OCI-LY3 (cell line): ENCODE measurements at regions not wholly inside any gene's neighbourhood (a gene's known extent, or its start where the extent isn't known, plus 50 kb on each side); places are given as distances from the start of the nearest gene placed in this dataset.

Experiments used
- H2AFZ ChIP-seq: fragments of 200-600, 300-600 bp; shearing (Covaris generic); 2 replicates; pipeline ENCODE4 v1.6.0; 2014; ENCODE audit warnings: antibody characterized with exemption, low read depth, low read length
- H3K27ac ChIP-seq: fragments of 200-600, 300-600 bp; sonication (generic); 2 replicates; pipeline ENCODE4 v1.5.1; 2014; ENCODE audit warnings: mild to moderate bottlenecking, low read length, moderate library complexity, mixed read lengths
- H3K27me3 ChIP-seq: fragments of 200-600, 300-600 bp; sonication (generic); 2 replicates; pipeline ENCODE4 v1.6.1; 2014; ENCODE audit warnings: low read depth, low read length, mixed read lengths
- H3K36me3 ChIP-seq: fragments of 200-600, 300-600 bp; sonication (generic); replicated peaks from 2 replicates; pipeline ENCODE3; 2014; ENCODE audit warnings: low read depth, low read length, mixed read lengths
- H3K4me1 ChIP-seq: fragments of 300-600, 200-600 bp; sonication (generic); 2 replicates; pipeline ENCODE4 v1.6.1; 2014; ENCODE audit warnings: low read length, mixed read lengths
- H3K4me2 ChIP-seq: fragments of 200-600, 300-600 bp; sonication (generic); 2 replicates; pipeline ENCODE4 v1.6.1; 2014; ENCODE audit warnings: low read length, mixed read lengths
- H3K4me3 ChIP-seq: fragments of 300-600, 200-600 bp; sonication (generic); 2 replicates; pipeline ENCODE4 v1.5.1; 2014; ENCODE audit warnings: antibody characterized with exemption, mild to moderate bottlenecking, low read length, moderate library complexity
- H3K79me2 ChIP-seq: fragments of 300-600, 200-600 bp; shearing (Covaris generic); 2 replicates; pipeline ENCODE4 v1.6.1; 2014; ENCODE audit warnings: mild to moderate bottlenecking, low read length, mixed read lengths
- H3K9ac ChIP-seq: fragments of 300-600, 200-600 bp; shearing (Covaris generic); 2 replicates; pipeline ENCODE4 v1.6.0; 2014; ENCODE audit warnings: mild to moderate bottlenecking, low read length, moderate library complexity
- H3K9me3 ChIP-seq: fragments of 200-600, 300-600 bp; shearing (Covaris generic); 2 replicates; pipeline ENCODE4 v1.6.1; 2014; ENCODE audit warnings: low read length, mixed read lengths; ENCODE audit not compliant: insufficient read depth
- H4K20me1 ChIP-seq: fragments of 200-600, 300-600 bp; sonication (generic); 2 replicates; pipeline ENCODE4 v1.6.1; 2016; ENCODE audit warnings: low read length, mixed read lengths; ENCODE audit not compliant: insufficient read depth
- CTCF ChIP-seq: fragments of 200-600, 300-600 bp; sonication (generic); IDR thresholded peaks from 2 replicates; pipeline ENCODE4 v1.5.1; 2014; ENCODE audit warnings: antibody characterized with exemption, low read length, low read depth
- EZH2phosphoT487 ChIP-seq: fragments of 200-600 bp; shearing (Covaris generic); IDR thresholded peaks from 2 replicates; pipeline ENCODE4 v1.6.1; 2018; ENCODE audit warnings: antibody characterized with exemption, mixed run types, low read depth

DNA sequence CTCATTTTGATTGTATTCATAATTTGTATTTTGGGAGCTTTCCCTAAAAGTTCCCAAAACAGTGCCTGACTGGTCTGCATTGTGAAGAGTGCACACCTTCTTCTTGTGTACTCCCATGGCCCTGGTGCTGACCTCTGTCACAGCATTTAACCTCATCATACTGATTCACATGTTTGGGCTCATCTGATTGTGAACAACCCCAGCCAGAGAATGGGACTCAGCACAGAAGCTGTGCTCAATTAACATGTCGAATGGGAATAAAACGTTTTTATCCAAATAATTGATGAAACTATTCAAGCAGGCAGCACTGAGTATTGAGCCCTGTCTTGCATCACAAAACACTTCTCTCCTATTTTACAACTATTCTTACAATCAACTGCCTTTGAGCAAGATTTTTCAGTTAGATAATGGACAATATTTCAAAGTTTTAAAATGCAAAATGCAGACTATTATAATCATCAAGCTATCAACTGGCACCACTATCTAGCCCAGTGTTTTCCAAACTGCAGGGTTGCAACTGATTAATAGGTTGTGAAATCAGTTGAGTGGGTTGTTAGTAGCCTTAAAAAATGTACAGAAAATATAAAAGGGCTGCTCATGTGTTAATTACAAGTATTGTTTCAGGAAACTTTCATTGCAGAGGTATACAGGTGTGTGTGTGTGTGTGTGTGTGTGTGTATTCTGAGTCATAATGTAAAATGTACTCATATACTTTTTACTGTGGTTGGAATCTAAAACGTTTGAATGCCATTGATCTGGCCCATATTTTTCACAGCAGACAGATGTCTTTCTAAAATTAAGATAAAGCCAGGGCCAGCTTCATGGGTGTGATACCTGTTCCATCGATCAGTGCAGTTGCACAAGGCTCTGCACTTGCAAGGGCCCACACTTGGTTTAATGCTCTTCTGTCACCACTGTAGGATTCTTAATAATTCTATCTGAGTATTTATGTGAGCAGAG is 190.5 kb downstream of the PIK3R1 start:
- Histone ChIP-seq H3K4me1 (peaks cover 8% of the 10 kb centered on the region; the same call in 1 of the 2 replicates), H3K27ac (no peak overlapping the region), H2AFZ (no peak overlapping the region), H4K20me1 (no peaks in the 10 kb centered on the region), H3K36me3 (no peaks in the 10 kb centered on the region), H3K4me2 (no peak overlapping the region), H3K79me2 (no peaks in the 10 kb centered on the region), H3K9ac (no peak overlapping the region), H3K9me3 (no peaks in the 10 kb centered on the region), H3K27me3 (no peaks in the 10 kb centered on the region), H3K4me3 (no peak overlapping the region)
- TF ChIP-seq CTCF (no peak), EZH2phosphoT487 (no peak)

DNA sequence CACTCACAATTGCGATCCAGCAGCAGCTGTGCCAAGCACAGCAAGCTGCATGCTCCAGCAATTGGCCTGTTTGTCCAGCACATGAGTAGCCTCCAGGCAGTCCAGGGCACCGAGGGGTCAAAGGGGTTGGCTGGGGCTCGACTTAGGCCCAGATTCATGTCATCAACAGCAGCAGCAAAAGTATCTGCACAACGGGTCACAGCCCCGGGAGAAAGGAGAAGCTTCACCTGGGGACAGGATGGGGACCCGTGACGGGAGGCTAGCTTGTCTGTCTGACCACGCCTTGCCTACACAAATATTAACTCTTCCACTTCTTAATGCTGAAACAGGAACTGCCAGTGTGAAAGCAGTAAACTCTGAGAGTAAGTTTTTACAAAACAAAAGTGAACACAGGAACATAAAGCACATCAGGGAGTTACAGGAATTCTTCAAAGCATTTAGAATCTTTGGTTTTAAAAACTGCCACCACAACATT is 191.2 kb downstream of the PIK3R1 start:
- peaks cover 8% of the 10 kb centered on the region; the same call in 1 of the 2 replicates for H3K4me1 ChIP-seq
- H3K27me3 ChIP-seq, result no peaks in the 10 kb centered on the region
- H3K79me2 ChIP-seq, result no peaks in the 10 kb centered on the region
- no peak overlapping the region for H3K27ac ChIP-seq
- H4K20me1 ChIP-seq, result no peaks in the 10 kb centered on the region
- TF ChIP-seq CTCF (no peak), EZH2phosphoT487 (no peak)
- no peaks in the 10 kb centered on the region for H3K9me3 ChIP-seq
- H2AFZ ChIP-seq, result no peak overlapping the region
- H3K4me2 ChIP-seq, result peak overlapping the region; percentile 27; the same call in 1 of the 2 replicates
- no peak overlapping the region for H3K4me3 ChIP-seq
- H3K36me3 ChIP-seq, result no peaks in the 10 kb centered on the region
- H3K9ac ChIP-seq, result no peak overlapping the region

DNA sequence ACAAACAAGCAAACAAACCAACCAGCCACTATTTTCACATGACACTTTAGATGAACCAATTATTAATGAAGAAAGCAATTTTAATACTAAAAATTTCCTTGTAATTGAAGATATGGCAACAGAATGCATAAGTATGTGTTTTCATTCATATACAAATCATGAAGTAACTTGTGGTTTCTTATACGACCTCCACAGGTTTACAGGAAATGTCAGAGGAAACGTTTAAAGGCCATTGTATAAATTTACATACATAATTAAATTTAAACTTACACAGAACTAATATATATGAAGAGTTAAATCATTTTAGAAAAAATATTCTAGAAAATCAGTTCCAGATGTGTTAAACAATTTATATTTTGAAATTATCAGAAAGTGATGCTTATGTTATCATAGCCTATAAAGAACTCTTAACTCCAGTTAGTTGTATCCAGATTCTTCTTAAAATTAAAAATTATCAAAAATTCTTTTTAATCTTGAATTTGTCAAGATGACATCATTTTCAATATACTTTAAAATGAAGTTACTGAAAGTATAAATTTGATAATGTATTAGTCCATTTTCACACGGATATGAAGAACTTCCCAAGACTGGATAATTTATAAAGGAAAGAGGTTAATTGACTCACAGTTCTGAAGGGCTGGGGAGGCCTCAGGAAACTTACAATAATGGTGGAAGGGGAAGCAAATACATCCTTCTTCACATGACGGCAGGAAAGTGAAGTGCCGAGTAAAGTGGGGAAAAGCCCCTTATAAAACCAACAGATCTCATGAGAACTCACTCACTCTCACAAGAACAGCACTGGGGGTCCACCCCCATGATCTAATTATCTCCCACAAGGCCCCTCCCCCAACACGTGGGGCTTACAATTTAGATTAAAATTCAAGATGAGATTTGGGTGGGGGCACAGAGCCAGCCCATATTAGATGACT is 192.0 kb downstream of the PIK3R1 start:
- H3K9me3 ChIP-seq, result no peaks in the 10 kb centered on the region
- no peaks in the 10 kb centered on the region for H3K79me2 ChIP-seq
- H3K27me3 ChIP-seq, result no peaks in the 10 kb centered on the region
- no peaks in the 10 kb centered on the region for H4K20me1 ChIP-seq
- no peak overlapping the region for H3K9ac ChIP-seq
- H2AFZ ChIP-seq, result no peak overlapping the region
- peak overlapping the region; percentile 27; the same call in 1 of the 2 replicates for H3K4me2 ChIP-seq
- TF ChIP-seq EZH2phosphoT487 (no peak), CTCF (no peak)
- H3K4me3 ChIP-seq, result no peak overlapping the region
- no peak overlapping the region for H3K27ac ChIP-seq
- peaks cover 8% of the 10 kb centered on the region; the same call in 1 of the 2 replicates for H3K4me1 ChIP-seq
- H3K36me3 ChIP-seq, result no peaks in the 10 kb centered on the region
